SHP77 treated with DMSO at 0.1 percent for 48 hours (cell line): ENCODE measurements at regions not wholly inside any gene's neighbourhood (a gene's known extent, or its start where the extent isn't known, plus 50 kb on each side); places are given as distances from the start of the nearest gene placed in this dataset.

Experiments used
- DNase-seq: peaks from one replicate; lab custom pipeline; 2025; lab: John Stamatoyannopoulos, UW

DNA sequence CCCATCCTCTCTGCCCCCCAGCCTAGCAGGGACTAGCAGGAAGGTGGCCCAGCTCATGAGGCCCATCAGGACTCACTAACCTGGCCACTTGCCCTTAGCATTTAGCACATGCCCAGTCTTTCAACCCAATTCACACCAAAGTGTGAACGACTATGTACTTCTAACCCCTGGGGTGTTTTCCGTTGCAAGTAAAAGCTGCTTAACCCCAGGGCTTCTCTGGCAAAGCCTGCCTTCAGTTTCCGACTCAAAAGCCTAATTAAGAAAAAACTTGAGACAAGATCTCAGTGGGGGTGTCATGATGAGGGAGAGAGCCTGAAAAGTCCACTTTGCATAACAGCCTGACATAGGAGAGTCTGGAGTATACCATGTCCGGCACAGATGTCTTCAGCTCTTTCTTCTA is 347.8 kb downstream of the MN1 start:
- no peak for DNase-seq

DNA sequence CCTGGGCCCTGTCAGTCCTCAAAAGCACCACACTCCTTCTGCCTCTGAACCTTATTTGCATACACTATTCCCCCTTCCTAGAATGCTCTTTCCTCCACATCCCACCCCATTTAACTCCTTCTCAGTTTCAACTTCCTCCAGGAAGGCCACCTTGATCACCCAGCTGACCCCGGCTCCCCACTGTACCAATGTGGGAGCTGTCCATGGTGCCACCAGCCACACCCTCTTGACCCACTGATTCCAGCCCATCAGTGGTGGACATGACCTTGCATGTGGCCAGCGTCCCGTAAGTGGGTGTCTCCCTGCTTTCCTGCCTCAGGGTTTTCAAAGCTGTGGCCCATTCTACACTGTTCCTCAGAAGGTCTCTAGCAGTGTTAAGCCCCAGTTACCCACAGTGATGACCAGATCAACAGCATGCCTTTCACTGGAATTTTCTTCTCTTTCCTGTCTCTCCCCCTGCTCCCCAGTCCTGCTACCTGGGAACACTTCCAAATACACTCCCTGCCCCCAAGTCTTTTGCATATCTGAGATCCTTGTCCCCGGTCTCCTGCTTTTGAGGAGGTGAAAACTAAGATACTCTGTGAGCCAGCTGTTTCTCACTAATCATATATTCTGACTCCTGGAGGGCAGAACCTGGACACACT is 346.6 kb downstream of the MN1 start:
- no peak for DNase-seq

DNA sequence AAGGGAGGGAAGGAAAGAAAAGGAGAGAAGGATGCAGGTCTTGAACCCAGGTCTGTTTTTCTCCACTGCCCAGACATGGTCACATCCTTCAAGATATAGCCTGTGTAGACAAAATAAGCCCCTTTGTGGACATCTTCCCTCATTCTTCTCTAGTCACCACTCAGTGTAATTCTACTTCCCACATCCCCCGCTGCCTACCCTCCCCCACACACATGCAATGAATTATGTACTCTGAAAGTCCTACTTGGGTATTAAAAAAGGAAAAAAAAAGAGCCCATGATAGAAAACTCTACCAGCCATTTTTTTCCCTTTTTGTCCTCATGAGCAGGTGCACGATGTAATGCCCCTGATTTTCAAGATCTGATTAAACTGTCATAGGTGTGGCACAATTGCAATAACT is 346.0 kb downstream of the MN1 start:
- no peak for DNase-seq

DNA sequence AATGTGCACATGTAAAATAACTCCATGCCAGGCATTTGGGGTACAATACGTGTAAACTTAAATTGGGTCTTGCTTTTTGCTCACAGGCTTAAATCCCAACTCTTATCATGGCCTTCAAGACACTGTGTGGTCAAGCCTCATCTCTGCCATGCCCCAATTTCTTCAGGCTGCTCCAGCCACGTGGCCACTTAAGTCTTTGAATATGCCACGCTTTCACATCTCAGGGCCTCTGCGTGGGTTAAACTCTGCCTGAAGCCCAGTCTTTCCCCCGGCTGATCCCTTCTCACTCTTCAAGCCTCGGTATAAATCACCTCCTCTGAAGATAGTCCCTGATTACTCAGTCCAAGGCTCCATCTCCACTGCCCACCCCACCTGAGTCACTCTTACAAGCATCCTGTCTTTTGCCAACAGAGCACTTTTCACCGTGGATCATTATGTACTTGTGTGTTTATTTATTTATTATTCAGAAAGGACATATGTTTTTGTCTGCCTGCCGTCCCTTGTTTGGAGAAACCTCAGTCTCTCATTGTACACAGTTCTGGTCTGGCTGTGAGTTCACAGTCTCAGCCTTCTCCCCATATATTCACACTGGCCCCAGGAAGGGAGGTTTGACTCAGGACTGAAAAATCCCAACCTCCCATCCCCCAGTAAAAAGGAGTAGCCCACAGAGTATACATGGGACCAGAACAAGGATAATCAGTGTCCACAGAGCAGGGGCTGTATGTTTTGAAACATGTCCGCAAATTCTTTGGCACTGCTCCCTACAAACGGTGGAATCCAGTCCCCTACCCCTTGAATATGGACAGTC is 344.7 kb downstream of the MN1 start:
- DNase-seq, result no peak

DNA sequence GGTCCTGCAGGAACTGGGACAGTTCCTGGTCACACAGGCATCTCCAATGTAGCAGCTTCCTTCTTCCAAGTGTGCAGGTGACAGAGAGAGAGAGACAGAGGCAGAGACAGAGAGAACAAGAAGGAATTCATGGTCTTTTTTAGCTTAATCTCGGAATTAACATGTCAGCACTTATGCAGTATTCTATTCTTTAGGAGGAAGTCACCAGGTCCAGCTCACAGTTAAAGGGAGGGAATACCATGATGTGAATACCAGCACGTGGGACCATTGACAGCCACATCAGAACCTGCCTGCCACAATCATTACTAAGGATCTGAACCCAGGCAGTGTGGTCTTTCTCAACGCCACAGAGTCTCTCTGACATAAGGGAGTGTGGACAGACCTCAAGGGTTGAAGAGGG is 341.6 kb downstream of the MN1 start:
- no peak for DNase-seq

DNA sequence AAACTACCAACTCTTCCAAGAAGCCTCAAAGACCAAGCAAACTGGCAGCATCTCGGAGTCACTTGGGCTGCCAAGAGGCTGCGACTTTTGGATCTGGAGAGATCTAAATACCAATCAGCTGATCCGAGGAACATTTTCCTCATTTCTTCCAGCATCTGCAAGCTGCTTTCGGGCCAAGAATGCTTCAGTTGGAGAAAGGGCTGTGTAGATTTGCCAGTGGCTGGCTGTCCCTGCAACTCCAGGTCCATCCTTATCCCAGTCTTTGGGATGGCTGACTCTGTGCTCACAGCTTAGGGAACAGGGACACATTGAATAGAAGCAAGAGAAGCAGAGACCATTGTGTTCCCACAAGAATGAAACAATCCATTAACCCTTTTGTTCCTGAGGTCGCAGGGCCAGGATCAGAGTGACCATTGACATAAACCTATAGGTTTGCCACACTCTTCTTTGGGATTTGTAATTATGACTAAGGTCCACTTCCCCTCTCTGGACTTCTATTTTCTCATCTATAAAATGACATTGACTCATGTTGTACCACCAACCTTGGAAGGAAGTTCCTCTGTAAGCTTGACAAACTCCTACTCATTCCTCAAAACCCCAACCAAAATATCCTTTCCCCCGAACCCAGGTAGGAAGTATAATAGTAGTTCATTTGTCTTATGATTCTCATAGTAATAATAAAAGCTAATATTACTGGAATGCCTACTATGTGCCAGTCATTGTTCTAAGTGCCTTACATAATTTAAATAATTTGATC is 340.8 kb downstream of the MN1 start:
- DNase-seq, result no peak

DNA sequence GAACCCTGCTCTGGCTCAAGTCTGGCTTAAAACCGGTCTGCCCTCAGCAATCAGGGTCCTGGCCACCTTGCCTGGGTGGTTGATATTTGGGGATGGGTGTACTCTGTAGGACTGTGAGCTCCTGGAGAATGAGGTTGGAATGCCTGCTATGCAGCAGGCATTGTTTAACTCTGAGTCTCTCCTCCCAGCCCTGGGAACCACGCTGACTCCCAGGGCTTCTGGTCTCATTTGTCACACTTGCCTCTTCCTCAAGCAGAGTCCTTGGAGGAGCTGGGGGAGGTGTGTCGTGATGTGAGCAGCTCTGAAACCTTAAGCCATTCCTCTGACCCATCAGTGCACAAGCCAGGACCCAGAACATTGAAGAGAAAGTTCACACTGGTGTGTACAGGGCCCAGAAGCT is 340.1 kb downstream of the MN1 start:
- DNase-seq, result no peak

DNA sequence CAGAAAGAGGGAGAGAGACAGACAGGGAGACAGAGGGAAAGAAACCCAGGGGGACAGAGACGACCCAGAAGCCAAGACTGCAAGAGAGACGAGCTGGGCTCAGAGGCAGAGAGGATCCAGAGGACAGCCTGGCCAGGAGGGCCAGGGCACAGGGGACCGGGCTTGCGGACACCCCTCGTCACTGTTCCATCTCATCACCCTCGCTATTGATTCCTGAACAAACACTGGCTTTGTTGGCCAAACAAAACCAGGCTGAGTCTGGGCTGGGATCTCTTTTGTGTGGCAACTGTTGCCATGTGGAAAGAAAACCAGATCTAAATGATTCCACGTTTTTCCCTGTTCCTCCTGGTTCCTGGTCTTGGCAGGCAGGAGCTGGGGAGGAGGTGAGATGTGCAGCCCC is 339.4 kb downstream of the MN1 start:
- DNase-seq, result no peak

DNA sequence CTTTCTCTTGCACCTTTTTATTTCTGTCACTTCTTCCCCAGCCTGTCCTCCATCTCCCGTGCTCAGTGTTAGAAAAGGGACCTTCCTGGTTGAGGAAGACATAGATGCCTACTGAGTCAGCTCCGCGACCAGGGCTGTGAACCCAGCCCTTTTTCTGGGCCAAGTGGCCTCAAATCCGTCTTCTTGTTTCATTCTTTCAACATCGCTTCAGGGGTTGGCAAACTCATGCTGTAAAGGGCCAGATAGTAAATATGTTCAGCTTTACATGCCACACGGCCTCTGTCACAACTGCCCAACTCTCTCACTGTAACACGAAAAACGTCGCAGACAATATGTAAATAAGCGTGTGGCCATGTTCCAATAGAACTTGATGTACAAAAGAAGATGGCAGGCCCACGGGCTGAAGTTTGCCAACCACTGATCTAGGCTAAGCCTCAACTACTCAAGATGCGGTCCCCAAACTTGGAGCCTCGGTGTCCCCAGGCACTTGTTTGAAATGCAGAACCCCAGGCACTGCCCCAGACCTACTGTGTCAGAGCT is 338.4 kb downstream of the MN1 start:
- DNase-seq, result no peak

DNA sequence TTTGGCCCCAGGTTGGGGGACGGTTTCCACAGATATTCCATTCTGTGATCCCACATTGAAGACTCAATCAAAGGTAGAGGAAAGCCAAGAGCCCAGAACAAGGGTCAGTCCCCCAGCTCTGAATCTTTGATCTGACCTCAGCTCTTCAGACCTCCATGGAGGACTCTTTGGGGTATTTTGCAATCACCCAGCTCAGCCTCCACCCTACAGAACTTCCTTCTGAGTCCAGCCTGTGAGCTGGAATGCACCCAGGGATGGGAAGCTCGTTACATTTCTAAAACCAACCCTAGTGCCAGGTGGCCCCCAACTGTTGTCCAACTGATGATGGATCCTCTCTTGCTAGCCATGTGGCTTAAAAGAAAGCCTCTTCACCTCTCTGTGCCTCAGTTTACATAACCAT is 335.3 kb downstream of the MN1 start:
- DNase-seq, result no peak

DNA sequence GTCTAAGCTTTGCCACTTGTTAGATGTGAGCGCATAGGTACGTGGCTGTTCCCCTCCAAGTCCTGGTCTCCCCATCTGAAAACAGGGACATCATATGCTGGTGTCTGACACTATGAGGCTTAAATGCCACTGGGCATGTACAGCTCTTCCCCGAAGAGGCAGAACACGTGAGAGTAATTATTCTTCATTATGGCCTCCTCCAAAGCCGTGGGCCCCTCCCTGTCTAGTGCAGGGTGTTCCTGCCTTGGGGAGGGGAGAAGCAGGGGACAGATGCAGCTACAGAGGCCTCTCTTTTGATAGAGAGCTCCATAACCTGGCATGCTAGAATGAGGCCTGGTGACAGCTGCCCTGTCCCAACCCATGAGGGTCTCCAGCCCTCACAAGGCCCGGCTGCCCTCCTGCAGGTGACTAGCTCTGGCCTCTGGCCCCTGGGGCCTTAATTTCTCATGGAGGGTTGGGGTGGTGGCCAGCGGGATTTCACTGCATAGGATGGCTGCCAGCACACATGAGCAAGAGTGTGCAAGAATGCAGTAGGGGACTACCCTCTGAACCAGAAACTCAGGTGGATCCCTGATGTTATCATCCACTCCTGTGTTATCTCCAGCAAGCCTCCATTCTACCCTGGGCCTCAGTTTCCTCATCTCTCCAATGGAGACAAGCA is 334.6 kb downstream of the MN1 start:
- no peak for DNase-seq

DNA sequence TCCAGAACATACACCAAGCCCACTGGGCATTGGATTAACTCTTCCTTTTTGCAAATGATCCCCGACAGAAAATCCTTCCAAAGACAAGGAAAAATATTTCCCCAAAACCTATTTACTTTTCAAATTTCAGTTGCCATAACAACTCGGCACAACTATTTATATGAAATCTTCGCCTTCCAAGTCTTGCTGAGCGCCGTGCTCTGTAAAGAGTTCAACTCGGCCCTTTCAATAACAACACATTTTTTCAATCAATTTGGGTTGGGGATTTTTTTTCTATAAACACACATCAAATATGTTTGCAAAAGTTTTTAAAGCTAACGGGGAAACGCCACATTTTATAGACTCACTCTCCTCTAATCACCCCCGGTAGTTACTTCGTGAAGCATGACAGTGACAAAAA is 333.8 kb downstream of the MN1 start:
- DNase-seq, result no peak

DNA sequence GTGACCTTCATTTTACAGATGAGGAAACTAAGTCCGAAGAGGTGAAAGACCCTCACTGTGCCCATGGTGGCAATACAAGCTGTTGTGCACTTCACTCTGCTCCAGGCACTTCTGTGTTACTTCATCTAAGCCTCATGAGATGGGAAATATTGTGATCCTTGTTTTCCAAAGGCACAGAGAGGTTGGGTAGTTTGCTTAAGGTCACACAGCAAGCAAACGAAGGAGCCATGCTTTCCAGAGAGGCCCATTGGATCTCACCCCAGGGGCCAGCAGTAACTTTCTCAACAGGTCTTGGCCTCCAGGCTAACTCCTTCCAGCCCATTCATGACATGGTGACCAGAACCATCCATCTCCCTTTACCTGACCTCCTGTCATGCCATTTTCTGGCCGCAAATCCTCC is 332.8 kb downstream of the MN1 start:
- no peak for DNase-seq

DNA sequence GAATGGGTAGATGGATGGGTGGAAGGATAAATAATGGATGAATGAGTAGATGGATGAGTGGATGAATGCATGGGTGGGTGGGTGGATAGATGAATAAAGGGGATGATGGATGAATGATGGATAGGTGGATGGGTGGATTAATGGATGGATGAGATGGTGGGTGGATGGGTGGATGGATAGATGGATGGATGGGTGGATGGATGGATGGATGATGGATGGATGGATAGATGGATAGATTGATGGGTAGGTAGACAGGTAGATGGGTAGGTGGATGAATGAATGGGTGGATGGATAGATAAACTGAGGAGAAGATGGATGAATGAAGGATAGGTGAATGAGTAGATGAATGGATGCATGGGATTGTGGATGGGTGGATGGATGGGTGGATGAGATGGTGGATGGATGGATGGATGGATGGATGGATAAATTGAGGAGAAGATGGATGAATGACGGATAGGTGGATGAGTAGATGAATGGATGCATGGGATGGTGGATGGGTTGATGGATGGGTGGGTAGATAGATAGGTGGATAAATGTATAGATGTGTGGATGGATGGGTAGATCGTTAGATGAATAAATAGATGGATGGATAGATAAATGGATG is 331.3 kb downstream of the MN1 start:
- no peak for DNase-seq

DNA sequence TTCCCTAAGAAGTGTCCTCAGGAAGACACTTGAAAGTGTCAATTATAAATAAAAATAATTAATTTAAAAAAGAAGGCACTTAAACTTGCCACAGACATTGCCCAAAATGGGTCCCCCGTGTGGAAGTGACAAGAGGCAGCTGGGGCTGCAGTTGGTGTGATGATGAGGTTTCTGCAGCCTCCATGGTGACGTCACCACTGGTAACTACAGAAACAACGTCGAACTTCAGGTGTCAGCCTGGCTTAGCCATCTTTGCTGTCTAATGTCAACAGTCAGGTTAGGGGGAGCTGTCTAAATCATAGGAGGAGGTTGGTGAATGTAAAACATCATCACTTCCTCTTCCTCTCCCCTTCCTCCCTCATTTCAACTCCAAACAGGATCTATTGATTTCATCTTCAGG is 328.6 kb downstream of the MN1 start:
- DNase-seq, result no peak

DNA sequence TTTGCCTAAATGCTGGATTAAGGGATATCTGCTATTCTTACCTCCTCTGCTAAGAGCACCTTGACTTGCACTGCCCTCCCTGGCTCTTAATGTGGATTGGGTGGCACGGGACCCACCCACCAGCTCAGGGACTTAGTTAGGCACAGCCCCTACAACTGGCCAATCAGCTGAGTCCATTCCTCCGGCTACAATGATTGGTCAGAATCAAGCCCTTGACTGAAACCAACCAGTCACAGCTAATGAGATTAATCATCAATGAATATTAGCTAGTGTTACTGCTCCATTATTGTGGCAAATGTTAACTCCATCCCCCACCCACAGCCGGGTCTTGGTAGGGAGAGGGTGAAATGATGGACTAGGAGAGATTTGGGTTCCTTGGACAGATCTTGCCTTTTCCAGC is 328.0 kb downstream of the MN1 start:
- DNase-seq, result no peak

DNA sequence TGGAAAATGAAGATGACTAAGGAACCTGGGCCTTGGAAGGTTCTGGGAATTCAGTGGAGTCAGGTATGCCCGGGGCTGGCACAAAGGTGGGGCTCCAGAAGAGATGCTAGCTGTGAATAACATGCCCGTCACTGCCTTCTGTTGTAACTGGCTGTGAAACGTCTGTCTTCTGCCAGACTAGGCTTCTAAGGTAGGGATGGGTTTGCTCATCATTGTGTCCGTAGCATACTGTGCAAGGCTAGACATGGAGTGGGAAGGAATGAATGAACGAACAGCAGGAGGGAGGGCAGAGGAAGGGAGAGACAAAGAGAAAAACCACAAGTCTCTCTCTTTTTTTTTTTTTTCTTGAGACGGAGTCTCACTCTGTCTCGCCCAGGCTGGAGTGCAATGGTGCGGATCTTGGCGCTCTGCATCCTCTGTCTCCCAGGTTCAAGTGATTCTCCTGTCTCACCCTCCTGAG is 327.4 kb downstream of the MN1 start:
- DNase-seq, result no peak

DNA sequence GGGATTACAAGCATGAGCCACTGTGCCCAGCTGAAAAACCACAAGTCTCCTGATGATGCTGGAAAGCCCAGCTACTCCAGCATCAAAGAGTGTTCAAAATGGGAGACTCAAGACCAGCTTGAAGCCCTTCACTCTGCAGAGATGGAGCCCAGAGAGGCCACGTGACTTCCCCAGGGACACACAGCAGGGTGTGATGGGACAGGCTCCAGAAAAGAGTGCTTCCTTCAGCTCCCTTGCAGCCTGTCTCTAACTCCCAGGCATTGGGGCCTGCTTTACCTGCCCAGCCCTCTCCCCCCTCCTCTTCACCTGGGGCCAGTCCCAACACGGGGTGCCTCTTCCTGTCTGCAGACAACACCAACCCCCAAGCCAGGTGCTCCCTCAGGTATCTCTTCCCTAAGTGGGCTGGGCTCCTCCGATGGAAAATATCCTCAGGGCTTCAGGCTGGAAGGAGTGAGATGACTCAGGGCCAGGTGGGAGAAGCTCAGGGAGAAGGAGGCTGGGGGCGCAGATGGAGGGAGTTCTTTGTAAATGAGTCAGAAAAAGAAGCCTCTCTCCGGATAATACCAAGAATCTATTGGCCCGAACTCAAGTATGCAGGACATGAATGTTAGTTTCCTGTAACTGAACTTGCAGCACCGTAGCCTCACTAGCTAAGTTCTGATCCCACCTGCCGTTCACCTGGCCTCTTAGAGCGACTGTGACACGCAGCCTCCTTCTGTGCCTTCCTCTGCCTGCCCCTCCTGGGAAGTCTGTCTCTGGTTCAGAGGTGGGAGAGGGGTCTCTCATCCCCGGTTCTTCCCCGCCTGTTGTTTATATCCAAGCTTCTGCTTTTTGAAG is 326.6 kb downstream of the MN1 start:
- no peak for DNase-seq

DNA sequence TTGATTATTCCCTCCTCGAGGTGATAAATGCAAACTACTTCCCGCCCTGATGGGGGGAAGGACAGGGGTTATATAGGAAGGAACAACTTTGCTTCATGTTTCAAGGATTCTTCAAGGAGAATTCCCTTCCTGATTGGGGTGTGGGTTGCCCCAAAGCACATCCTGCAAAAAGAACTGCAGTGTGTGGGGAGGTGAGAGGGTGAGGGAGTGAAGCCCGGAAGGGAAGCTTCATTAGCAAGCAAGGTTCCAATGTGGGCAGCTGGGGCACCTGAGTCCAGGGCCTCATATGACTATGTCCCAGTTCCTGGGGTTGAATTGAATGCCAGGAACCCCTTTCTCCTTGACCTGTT is 326.0 kb downstream of the MN1 start:
- no peak for DNase-seq

DNA sequence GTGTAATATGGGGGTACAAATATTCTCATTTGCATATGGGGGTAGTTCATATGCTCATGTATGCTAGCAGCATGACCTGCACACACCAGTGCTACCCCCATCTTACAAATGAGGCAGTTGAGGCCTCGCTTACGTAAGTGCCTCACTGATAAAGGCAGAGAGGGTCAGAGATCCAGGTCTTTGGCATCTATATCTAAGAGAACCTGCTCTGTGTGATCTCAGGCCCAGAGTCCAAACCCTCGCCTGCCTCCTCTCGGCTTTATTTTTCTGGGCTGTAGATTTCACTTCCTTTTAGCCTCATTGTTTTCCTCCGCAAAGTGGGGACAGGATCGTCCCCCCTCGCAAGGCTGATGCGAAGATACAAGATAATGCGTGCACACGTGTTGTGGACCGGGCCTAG is 325.2 kb downstream of the MN1 start:
- no peak for DNase-seq

DNA sequence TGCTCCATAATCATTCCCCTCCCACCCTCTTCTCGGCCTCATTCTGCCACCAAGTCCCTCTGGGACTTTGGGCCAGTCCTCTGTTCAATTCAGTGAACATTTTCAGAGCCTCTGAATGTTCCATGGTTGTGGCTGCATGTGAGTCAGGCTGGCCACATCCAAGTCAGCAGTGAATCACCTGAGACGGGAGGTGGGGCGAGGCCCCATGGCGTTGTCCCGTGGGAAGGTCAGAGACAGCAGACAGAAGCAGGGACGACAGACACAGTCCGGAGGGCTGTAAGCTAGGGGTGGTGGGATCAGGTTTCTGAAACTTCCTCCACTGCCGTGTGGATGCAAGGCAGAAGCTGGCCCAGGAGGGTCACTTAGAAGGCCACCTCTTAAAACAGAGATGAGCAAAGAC is 324.8 kb downstream of the MN1 start:
- DNase-seq, result no peak
